Right atrium auricular region (tissue), 2 donors: ENCODE measurements at regions not wholly inside any gene's neighbourhood (a gene's known extent, or its start where the extent isn't known, plus 50 kb on each side); places are given as distances from the start of the nearest gene placed in this dataset.

ENCODE experiments used
- DNase-seq: peaks from one replicate; pipeline ENCODE4 v3.0.0-alpha.2; 2019; ENCODE audit warnings: low spot score
- H3K27ac ChIP-seq, 2 donors: fragments of 200-600 bp; sonication (generic); 1 replicate in 1 of 2; 2 replicates in 1 of 2; pipeline ENCODE4 v1.5.1; 2016 to 2019
- H3K27me3 ChIP-seq, 2 donors: fragments of 200-600 bp; sonication (generic); one replicate each; pipeline versions ENCODE4 v1.5.1 to v1.6.0; 2017 to 2019
- H3K36me3 ChIP-seq: fragments of 200-600 bp; sonication (generic); one replicate; pipeline ENCODE4 v1.5.1; 2016
- H3K4me1 ChIP-seq, 2 donors: fragments of 200-600 bp; sonication (generic); one replicate each; pipeline versions ENCODE4 v1.5.1 to v1.6.0; 2017 to 2019
- H3K4me3 ChIP-seq, 2 donors: fragments of 200-600 bp; sonication (generic); 1 replicate in 1 of 2; 2 replicates in 1 of 2; pipeline ENCODE4 v1.5.1; 2017 to 2019; ENCODE audit warnings: mild to moderate bottlenecking in 1 of 2, moderate library complexity in 1 of 2
- H3K9me3 ChIP-seq, 2 donors: fragments of 200-600 bp; sonication (generic); one replicate each; pipeline ENCODE4 v1.5.1; 2019
- CTCF ChIP-seq, 2 donors: fragments of 200-600 bp; sonication (generic); IDR thresholded peaks; one replicate each; pipeline ENCODE4 v1.5.1; 2019; ENCODE audit warnings: antibody characterized with exemption in 2 of 2

DNA sequence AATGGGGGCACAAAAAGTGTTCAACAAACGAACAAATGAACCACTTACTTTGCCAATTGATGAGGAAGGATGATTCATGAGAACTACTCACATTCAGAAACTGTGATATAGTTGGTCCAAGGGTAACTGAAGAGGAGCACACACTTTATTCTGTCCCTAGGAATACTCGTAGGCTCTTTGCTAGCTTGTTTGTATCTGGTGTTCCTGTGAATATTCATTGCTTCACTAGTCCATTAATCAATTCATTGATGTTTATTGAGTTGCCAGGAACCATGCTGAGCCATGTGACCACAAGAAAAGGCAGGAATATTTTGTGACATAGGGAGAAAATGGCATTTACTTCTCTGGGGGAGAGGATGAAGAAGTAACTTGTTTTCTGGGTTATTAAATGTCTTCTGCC, 338.3 kb downstream of the IL20RB start:
- TF ChIP-seq CTCF (IDR thresholded peaks at IDR 0.05): no peak
- Histone ChIP-seq H3K27ac (no peak overlapping the region), H3K9me3 (no peaks in the 10 kb centered on the region), H3K4me1 (no peaks in the 10 kb centered on the region), H3K4me3 (no peak overlapping the region), H3K36me3 (no peaks in the 10 kb centered on the region), H3K27me3 (no peaks in the 10 kb centered on the region)
- DNase-seq: no peak

GRCh38 chr3:137297770-137298169, 340.0 kb downstream of the IL20RB start:
- no peak for TF ChIP-seq CTCF (IDR thresholded peaks at IDR 0.05)
- Histone ChIP-seq H3K9me3 (no peaks in the 10 kb centered on the region), H3K36me3 (no peaks in the 10 kb centered on the region), H3K27ac (no peak overlapping the region), H3K4me3 (no peak overlapping the region), H3K27me3 (no peaks in the 10 kb centered on the region), H3K4me1 (no peaks in the 10 kb centered on the region)
- no peak for DNase-seq

GRCh38 chr3:137300703-137301102, 342.9 kb downstream of the IL20RB start:
- no peak for DNase-seq
- Histone ChIP-seq H3K27me3 (no peaks in the 10 kb centered on the region), H3K9me3 (no peaks in the 10 kb centered on the region), H3K4me3 (no peak overlapping the region), H3K36me3 (no peaks in the 10 kb centered on the region), H3K4me1 (no peaks in the 10 kb centered on the region), H3K27ac (no peak overlapping the region)
- no peak for TF ChIP-seq CTCF (IDR thresholded peaks at IDR 0.05)

DNA sequence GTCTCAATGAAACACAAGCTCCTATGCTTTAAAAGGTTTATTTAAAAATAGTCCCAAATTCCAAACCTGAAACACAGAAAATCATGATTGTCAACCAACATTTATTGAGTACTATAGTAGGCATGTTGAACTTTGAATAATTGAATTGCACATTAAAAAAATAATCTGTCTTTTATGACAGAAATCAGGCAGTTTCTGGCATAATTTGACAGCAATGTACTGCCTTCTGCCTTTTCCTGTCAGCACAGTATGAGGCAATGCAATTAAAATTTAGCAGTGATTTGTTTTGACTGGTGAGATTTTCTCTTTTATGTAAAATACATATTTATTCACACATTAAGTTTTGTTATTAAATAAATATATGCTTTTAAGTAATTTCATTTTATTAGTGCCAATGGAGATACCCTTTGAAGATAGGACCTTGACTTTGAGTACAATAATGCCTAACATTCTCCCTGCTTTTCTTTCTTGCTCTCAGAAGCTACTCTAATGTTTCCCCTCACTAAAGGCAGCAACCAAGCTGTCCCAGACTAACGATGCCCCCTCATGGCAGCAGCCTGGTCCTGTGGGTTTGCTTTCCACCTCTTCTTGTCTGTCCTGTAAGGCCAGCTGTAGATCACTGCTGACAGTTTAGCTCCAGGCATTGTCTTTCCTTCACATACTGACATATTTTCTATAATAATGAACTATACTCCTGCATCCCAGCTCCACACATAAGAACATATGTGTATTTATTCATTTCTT, 346.7 kb downstream of the IL20RB start:
- H3K9me3 ChIP-seq: no peaks in the 10 kb centered on the region
- no peaks in the 10 kb centered on the region for H3K27me3 ChIP-seq
- no peak for TF ChIP-seq CTCF (IDR thresholded peaks at IDR 0.05)
- no peak for DNase-seq
- H3K27ac ChIP-seq: no peak overlapping the region
- no peaks in the 10 kb centered on the region for H3K36me3 ChIP-seq
- no peak overlapping the region for H3K4me3 ChIP-seq
- no peaks in the 10 kb centered on the region for H3K4me1 ChIP-seq

DNA sequence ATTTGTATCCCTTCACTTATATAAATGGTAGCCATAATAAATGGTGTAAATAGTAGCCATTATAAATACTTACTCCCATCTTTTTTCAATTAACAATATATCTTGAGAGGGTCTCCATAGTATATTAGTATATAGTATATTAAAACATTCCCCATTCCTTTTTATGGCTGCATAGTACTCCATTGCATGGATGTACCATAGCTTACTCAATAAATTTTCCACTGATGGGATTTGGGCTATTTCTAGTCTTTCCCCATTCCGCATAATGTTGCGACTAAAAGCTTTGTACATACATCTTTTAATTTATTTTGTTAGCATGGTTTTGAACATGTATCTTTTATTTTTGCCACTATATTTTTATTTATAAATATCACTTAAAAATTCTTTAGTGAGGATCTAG, 366.3 kb downstream of the IL20RB start:
- no peak overlapping the region for H3K27ac ChIP-seq
- no peaks in the 10 kb centered on the region for H3K27me3 ChIP-seq
- no peak for DNase-seq
- no peaks in the 10 kb centered on the region for H3K4me1 ChIP-seq
- H3K9me3 ChIP-seq: no peaks in the 10 kb centered on the region
- H3K4me3 ChIP-seq: no peak overlapping the region
- no peak for TF ChIP-seq CTCF (IDR thresholded peaks at IDR 0.05)
- H3K36me3 ChIP-seq: no peaks in the 10 kb centered on the region

- DNase-seq: no peak
- Histone ChIP-seq H3K4me1 (no peaks in the 10 kb centered on the region), H3K9me3 (no peaks in the 10 kb centered on the region), H3K27ac (no peak overlapping the region), H3K27me3 (no peaks in the 10 kb centered on the region), H3K36me3 (no peaks in the 10 kb centered on the region), H3K4me3 (no peak overlapping the region)
- no peak for TF ChIP-seq CTCF (IDR thresholded peaks at IDR 0.05)
Measured at GRCh38 chr3:137325170-137325569, 367.4 kb downstream of the IL20RB start.
